T follicular helper cell (primary cell): ENCODE measurements at regions not wholly inside any gene's neighbourhood (a gene's known extent, or its start where the extent isn't known, plus 50 kb on each side); places are given as distances from the start of the nearest gene placed in this dataset.

Experiments
- DNase-seq: peaks from one replicate; pipeline ENCODE4 v3.0.0-alpha.2; 2020; ENCODE audit warnings: low read depth

DNA sequence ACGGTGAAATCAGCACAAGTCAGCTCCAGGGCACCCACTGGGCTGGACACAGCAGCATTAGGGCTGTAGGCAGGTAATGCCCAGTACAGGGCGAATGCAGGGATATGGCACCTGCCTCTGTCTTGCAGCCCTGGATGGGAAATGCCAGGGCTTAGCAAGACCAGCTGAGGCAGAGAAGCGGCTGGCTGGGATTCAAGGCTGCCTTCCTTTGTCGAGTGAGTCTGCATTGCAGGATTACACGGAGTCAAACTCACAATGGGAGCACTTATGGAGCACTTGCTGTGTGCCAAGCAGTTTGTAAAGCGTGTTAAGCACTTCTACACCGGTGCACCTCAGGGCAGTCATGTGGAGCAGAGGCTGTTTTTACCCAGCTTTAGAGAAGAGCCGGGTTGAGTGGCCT is 87.3 kb upstream of the HDAC4 start:
- no peak for DNase-seq

DNA sequence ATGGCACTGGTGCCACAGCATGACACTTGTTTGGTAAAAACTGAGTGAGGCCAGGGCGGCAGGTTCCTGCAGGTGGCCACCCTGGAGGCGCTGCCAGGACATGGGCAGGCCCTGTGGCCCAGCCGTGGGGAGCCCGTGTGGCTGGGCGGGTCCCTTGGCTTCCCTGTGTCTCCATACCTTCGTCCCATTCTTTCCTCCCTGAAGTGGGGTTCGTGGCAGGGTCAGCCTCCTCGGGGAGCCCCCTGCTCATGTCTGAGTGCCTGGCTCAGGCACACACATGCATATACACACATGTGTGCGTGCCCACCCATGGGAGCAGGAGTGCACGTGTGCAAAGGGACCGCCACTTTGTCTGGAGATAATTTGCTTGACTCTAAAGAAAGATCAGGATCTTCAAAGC is 86.5 kb upstream of the HDAC4 start:
- DNase-seq: no peak

DNA sequence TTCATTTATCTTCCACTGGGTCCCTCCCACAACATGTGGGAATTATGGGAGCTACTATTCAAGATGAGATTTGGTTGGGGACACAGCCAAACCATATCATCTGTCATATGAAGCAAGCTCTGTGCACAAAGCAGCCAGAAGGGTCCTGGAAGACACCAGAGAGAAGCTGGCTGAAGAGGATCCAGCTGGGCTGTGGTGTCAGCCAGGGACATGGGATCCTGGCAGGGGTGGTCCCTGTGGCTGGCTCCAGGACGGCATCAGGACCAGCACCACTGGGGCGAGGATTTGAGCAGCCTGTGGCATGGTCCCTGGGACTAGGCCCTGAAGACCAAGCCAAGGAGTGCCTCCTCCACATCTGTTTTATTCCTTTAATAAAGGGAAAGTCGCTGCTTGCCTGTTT is 84.8 kb upstream of the HDAC4 start:
- no peak for DNase-seq

DNA sequence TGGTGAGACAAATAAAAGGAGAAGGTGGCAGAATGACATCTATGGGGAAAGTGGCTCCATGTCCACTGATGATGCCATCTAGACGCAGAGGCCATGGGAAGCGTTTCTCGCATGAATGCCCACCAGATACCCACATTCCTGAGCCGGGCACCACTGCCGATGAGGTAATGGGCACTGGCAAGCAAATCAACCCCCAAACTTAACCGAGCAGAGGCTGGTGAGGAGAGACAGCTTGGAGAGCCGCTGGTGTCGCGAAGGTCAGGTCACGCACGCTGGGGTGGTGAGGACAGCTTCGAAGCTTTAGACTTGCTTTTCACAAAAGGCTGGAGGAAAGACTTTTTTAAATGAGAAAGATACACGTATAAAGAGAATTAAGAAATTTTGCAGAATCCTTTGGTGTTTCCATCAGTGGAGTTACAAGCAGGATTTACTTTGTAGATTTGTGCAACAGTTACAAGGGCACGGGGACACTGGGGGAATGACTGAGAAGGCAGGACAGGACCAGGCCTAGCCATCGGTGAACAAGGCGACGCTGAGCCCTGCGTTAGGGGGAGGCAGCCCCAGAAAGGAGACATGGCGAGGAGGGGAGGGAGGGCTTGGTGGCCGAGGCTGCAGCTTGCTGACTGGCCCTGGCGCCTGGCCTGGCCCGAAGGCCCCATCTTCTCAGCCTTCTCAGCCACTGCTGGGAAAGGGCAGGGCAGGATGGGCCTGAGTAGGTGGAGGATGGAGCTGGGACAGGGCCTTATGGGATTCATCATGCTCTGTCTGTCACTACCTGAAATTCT is 83.9 kb upstream of the HDAC4 start:
- no peak for DNase-seq

DNA sequence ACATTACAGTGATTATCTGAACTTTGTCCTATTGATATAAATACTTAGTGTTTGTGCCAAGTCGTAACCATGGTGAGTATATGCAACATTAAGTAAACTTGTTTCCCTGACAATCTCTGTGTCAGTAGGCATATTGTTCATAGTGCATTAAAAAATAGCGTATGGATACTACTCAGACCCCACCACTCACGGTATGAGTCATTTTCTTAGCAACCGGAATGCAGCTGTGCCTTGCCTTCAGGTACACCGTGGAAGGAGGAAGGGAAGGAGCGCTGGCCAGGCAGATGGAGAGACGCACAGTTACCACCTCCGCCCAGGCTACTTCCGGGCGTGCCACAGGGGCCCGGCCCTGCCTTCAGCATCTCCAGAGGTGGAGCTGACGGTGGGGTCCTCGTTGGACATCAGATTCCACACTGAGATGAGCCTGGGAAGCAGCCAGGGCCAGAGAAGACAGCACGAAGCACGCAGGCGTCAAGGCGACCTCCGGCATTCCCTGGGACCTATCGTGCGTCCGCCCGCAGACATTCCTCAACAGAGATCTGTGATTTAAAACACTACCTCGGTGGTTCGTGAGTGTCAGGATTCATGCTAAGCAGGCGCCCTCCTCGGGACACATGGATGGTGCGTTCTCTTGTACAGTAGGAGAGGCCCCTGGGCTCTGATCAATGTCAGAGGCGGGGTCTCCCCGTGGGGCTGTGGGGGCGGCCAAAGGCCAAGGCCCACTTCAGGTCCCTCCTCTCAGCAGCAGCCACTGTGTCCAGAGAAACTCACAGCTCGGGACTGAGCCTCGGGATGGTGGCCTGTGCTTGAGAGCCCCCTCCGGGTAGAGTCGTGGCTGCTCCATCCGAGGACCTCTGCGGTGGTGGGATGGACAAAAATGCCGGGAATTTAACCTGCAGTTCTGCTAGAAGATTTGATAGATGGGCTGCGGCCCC is 82.2 kb upstream of the HDAC4 start:
- no peak for DNase-seq

DNA sequence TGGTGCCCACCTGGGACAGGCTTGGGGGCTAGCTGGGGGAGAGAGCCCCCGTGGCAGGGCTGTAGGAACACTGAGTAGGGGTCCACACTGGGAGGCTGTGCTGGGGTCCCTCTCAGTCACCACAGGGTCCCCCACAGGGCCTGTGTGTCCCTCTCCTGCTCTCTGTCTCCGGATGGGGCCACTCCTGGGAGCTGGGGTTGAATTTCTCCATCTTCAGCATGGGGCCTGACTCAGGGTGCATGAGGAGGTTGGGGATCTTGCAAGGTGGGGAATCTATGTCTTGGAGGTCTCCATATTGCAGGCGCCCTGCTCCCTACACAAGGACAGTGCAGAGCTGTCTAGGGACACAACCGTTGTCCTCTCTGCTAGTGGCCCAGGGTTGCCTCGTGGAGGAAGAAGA is 78.7 kb upstream of the HDAC4 start:
- DNase-seq: no peak

DNA sequence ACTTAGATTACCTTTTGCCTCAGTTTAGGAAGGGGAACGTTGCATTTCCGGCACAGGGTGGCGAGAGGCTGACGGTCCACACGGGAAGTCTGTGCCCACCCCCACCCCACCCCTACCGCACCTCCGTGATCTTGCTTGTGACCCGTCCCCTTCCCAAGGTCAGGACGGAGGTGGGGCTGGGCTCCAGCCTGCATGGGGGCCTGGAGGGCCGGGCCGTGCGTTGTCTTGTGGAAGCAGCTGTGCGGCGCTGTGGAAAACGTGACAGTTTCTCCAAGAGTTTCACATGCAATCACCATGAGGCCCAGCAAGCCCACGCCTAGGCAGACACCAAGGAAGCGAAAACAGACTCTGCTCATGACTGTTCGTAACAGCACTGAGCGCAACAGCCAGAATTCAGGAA is 76.8 kb upstream of the HDAC4 start:
- no peak for DNase-seq

DNA sequence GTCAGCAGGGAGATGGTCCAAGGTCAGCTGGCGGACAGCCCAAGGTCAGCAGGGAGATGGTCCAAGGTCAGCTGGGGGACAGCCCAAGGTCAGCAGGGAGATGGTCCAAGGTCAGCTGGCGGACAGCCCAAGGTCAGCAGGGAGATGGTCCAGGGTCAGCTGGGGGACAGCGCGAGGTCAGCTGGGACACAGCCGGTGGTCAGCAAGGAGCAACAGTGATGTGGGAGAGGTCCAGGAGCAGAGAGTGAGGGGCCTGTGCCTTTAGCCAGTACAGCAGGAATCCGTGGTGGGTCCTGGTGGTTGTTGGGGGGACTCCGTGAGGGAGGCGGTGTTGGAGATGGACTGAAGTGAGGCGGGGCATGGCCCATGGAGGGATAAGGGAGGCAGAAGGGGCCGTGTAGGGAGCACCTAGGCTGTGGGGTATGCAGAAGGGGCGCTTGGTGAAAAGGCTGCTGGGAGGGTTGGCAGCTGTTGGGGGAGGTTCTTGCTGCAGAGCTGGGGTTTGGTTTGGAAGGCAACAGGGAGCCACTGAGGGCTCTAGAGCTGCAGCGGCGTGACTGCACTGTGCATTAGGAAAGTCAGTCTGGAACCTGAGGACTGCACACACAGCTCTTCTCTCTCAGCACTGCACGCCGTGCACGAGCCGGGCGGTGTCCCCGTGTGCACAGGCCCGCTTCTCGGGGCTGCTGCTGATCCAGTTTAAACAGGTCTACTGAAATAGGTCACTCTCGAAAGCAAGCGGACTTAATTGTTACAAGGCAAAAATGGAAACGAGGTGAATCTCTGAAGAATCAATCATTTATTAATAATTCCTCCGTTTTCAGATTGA is 76.2 kb upstream of the HDAC4 start:
- no peak for DNase-seq

DNA sequence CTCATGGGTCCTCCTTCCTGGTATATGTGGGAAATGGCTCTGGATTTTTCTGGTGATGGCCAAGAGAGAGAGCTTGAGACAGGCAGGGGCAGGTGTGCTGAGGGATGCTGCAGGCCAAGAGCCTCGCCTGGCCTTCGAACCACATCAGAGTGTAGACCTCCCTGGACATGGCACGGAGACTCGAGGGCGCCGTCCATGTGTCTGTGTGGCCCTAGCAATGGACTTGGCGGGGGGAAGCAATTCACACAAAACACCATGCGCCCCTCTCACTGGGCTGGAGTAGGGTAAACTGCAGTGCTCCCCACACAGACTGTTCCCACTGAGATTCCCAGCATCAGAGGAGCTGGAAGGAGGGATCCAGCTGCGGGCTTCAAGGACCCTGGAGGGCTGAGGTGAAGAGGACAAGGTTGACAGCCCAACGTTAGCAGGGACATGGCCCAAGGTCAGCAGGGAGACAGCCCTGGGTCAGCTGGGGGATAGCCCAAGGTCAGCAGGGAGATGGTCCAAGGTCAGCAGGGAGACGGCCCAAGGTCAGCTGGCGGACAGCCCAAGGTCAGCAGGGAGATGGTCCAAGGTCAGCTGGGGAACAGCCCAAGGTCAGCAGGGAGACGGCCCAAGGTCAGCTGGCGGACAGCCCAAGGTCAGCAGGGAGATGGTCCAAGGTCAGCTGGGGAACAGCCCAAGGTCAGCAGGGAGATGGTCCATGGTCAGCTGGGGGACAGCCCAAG is 75.4 kb upstream of the HDAC4 start:
- no peak for DNase-seq

DNA sequence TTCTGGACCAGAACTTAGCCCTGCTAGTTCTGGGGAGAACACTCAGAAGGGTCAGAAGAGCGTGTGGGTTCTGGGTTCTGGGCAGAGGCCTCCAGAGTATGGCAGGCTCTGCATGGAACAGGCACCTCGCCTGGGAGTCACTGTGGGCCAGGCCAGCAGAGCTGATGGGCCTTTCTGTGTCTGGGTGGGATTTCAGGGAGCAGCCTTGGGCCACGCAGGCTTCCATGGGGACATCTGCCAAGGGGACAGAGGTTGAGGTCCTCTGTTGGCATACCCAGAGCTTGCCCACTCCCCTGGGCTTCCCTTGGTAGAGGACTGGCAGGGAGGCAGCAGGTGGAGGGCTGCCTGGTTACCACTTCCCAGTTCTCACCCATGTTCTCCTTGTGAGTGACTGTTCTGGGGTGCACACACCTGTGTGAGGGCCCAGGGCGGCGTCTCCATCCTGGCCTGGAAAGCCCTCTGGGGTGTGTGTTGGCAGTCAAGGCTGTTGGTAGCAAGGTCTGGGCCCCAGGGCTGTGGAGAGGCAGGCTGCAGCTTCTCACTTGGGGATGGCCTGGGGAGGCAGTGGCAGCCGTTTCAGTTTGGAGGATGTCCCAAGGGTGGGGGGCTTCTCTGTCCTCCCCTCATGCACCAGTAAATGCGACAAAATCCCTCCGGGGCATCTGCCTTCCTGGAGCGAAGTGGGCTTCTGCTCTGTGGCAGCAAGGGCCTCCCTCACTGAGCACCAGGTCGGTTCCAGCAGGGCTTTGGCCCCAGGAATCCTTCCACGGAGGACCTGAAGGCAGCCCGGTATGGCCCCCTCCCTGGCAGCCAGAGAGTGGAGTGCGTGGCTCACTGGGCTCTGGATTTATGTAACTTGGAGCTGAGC is 74.6 kb upstream of the HDAC4 start:
- DNase-seq: no peak

DNA sequence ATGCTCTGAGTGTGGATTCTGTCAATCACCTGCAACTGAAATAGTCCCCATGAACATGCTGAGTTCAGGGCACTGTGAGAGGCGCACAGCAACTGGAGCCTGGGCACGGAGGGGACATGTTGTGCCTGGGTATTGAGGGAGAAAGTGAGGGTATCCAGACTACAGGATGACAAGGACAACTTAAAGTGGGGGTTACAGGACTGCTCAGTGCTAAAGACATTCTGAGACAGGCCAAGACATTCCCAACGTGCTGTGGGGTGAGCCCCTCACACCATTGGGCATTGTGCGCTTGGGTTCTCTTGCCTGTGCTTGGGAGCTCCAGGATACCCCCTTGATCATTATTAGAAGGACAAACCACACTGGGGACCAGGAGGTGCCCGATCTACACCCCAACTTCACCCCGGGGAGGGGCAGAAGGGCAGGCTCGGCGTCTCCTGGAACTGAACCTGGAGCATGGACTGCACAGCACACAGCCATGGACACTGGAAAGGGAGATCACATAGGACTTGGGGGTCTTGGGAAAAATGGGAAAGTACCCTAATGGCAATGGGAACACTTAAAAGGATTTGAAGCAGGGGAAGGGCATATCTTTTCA is 72.5 kb upstream of the HDAC4 start:
- no peak for DNase-seq

DNA sequence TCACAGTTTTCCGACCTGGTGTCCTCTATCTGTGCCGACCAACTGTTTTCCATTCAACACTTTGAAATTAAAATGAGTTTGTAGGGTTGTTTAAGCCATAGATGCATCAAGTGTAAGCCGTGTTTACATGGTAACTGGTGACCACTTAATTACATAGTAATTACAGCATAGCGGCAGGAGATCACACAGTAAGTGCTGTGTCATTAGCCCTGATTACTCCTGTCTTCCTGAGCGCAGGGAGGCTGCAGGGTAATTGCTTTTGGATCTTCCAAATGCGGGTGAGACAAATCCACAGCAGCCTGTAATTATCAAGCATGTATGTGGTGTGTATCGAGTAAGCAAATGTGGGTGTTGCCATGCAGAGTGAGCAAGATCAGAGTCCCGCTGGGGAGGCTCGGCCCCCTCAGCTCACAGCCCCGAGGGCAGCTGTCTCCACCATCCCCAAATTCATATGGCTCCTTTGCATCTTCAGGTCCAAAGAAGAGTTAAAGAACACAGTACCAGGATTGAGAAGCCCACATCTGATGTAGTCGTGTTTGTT is 71.5 kb upstream of the HDAC4 start:
- DNase-seq: no peak

DNA sequence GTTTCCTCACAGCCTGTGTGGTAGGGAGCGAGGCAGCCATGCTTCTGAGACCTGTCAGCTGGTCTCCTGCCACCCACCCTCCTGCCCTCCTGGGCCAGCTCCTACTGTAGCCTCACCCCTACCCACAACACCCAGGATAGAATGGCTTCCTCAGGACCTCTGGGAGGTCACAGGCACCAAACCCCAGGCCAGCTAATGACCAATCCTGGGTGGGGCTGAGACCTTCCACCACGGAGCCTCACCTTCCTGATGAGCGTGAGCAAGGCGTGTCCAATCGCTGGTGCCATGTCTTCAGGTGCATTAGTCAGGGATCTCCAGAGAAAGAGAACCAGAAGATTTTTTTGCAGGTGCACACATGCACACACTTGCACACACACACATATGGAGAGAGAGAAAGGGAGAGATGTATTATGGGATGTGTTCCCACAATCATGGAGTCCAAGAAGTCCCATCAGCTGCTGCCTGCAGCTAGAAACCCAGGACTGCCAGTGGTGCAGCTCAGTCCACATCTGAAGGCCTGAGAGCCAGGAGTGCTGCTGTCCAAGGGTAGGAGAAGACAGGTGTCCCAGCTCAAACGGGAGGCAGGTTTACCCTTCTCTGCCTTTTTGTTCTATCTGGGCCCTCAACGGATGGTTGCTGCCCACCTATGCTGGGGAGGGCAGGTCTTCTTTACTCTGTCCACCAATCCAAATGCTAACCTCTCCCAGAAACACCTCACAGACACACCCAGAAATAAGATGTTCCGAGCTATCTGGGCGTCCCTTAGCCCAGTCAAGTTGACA is 70.4 kb upstream of the HDAC4 start:
- DNase-seq: no peak

DNA sequence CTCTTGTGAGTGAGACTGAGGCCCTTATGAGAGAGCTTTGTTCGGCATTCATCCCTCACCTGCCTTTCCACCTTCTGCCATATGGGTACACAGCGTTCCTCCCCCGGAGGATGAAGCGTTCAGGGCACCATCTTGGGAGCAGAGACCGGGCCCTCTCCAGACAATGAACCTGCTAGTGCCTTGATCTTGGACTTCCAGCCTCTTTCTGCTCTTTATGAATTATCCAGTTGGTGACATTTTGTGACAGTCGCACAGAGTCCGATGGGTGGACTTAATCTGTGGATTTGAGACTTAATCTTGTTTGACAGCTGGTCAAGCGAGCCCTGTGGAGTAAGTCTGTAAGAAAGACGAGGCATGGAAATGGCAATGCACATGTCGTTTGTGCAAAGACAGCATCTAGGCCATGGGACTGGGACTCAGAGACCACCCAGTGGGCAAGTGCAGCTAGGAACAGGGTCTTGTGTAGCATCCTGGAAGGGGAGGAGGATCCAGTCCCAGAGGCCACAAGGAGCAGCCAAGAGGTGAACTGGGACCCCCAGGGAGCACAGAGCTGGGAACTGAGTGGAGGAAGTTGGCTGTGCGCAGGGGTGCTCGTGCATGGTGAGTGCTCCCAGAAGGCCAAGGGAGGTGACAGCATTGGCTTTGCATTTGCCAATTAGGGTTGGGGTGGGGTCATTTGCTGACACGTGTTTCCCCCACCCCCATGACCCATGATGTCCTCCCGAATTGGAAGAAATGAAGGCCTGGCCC is 69.5 kb upstream of the HDAC4 start:
- DNase-seq: no peak

DNA sequence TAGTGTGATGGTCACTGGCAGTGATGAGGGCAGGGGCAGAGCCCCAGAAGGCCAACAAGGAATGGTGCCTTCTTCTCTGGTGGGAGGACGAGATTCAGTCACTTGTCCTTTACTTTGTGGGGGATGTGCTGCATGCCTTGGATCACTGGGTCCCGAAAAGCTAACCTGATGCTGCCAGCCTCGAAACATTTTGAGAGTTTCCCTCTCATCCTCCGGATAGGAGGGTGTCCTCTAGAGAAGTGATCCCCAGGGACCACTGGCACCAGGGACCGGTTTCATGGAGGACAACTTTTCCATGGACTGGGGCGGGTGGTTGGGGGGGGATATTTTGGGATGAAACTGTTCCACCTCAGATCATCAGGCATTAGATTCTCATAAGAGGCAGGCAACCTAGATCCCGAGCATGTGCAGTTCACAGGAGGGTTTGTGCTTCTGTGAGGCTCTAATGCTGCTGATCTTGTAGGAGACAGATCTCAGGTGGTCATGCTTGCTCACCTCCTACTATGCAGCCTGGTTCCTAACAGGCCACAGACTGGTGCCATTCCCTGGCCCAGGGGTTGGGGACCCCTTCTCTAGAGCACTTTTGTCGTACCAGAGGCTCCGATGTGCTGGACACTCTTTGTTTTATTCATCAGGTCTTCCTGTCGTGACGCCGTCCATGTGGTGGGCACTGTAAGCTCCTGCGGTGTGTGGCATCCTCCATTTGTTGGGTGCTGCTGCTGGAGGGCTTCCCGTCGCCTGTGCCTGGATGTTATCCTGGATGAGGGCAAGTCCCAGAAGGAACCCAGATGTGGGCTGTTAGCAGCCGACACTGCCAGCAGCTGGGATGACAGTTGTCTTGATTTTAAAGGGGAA is 68.5 kb upstream of the HDAC4 start:
- no peak for DNase-seq

DNA sequence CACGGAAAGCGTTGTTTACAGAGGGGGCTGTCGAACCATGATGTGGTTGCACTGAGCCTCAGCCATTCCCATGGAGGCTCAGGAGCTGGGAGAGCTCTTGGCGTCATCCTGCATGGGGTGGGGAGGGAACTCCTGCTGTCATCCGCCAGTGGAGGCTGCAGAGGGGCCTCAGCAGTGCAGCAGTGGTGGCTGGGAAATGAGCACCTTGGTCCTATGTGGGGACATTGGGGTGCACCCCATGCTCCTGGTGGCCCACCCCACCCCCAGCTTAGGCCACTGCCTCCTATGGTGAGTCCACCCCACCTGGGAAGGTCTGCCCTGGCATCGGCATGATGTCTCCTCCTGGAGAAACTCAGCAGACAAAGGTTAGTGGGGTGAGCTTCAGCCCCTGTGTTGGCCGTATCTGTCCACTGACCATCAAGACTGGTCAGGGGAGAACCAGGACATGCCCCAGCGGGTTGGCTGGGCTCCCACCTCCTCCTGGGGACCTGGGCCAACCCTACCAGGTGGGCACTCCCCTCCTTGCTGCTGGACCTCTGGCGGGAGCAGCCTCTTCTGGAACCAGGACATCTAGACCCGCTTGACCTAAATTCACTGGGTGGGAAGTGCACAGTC is 67.8 kb upstream of the HDAC4 start:
- no peak for DNase-seq

DNA sequence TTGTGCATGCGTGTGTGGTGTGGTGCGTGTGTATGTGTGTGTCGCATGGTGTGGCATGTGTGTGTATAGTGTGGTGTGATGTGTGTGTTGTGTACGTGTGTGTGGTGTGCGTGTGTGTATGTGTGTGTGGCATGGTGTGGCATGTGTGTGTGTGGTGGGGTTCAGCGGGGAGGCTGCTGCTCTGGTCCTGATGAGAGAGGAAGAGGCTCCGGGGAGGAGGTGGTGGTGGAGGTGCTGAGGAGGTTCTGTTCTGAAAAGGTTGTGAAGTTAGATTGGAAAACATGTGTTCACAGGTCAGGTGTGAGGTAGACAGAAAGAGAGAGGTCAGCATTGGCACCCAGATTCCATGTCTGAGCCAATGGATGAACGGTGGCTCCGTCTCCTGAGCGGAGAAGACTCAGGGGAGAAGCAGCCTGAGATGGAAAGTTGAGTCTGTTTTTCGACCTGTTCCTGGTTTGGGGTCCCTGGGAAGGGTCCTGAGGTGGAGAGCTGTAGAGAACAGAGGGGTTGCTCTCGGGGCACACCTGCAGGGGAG is 67.2 kb upstream of the HDAC4 start:
- no peak for DNase-seq
